SU-DHL-6 (cell line): ENCODE measurements at regions not wholly inside any gene's neighbourhood (a gene's known extent, or its start where the extent isn't known, plus 50 kb on each side); places are given as distances from the start of the nearest gene placed in this dataset.

ENCODE experiments used
- EZH2phosphoT487 ChIP-seq: fragments of 200-600 bp; sonication (generic), shearing (Covaris generic); conservative IDR thresholded peaks from 2 replicates; pipeline ENCODE4 v1.6.1; 2018; ENCODE audit warnings: mild to moderate bottlenecking, antibody characterized with exemption, low read length, moderate library complexity, mixed read lengths
- TF ChIP-seq, protein P1 (sequence below): fragments of 200-600 bp; sonication (generic); IDR thresholded peaks from one replicate; pipeline ENCODE4 v1.5.1; 2017; ENCODE audit warnings: antibody characterized with exemption, mild to moderate bottlenecking, low read length, moderate library complexity; ENCODE audit not compliant: insufficient read depth, poor library complexity, severe bottlenecking

DNA sequence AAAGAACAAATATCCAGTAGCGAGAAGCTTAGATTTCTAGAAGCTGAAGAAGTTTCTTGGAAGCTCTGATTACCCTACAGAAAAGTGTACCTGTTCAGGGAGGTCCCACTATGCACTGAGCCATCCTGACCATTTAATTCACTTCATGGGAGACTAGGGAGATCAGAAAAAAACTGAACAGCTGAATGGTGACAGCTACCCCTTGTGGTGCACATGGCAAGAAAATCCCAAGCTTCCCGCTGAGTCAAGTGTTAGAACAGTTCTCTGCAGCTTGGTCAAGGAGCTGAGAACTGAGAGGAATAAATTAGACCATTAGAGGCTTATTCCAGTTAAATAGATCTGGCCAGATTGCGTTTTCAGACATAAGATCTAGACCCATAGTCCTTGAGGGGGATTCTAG, 197.2 kb upstream of the VEPH1 start:
- TF ChIP-seq, protein P1, sequence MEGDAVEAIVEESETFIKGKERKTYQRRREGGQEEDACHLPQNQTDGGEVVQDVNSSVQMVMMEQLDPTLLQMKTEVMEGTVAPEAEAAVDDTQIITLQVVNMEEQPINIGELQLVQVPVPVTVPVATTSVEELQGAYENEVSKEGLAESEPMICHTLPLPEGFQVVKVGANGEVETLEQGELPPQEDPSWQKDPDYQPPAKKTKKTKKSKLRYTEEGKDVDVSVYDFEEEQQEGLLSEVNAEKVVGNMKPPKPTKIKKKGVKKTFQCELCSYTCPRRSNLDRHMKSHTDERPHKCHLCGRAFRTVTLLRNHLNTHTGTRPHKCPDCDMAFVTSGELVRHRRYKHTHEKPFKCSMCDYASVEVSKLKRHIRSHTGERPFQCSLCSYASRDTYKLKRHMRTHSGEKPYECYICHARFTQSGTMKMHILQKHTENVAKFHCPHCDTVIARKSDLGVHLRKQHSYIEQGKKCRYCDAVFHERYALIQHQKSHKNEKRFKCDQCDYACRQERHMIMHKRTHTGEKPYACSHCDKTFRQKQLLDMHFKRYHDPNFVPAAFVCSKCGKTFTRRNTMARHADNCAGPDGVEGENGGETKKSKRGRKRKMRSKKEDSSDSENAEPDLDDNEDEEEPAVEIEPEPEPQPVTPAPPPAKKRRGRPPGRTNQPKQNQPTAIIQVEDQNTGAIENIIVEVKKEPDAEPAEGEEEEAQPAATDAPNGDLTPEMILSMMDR = no peak
- TF ChIP-seq EZH2phosphoT487 = no peak
